HepG2 (cell line): ENCODE measurements at regions not wholly inside any gene's neighbourhood (a gene's known extent, or its start where the extent isn't known, plus 50 kb on each side); places are given as distances from the start of the nearest gene placed in this dataset.

Experiments used
- ATAC-seq: fragments of 200-7000 bp; cut with Tn5 transposase; 3 replicates; pipeline ENCODE4 v1.9.1; 2020; ENCODE audit warnings: mild to moderate bottlenecking, moderate library complexity
- BruUV-seq: library from RNA; stranded (reverse); fragments of 400-500 nt; replicated peaks from 2 replicates; lab custom pipeline; 2021; lab: Mats Ljungman, UMichigan
- CTCF ChIA-PET: fragments of 300-600 bp; formaldehyde crosslinking; extraction: SDS; loops from one replicate; lab custom pipeline; 2021; ENCODE audit warnings: low total read pairs, inconsistent platforms, low intra/inter-chr PET ratio; lab: Yijun Ruan, JAX
- POLR2A ChIA-PET: fragments of 350-600 bp; sonication (Branson Sonifier 250); formaldehyde crosslinking; loops from one replicate; lab custom pipeline; 2020; ENCODE audit warnings: antibody characterized with exemption, inconsistent platforms; lab: Yijun Ruan, JAX
- DNase-seq: peaks from one replicate; pipeline ENCODE4 v3.0.0-alpha.2; 2015; ENCODE audit warnings: low spot score
- FAIRE-seq: peaks from 3 replicates; lab custom pipeline; 2011; peaks lifted over from hg19 to GRCh38; lab: Jason Lieb, UNC
- H2AFZ ChIP-seq: one replicate; pipeline ENCODE4 v1.6.1; 2011; ENCODE audit warnings: low read length, inconsistent platforms
- H3K27ac ChIP-seq: fragments of 300-600 bp; 3 replicates; pipeline ENCODE4 v1.8.0; 2011; ENCODE audit warnings: mixed run types, mild to moderate bottlenecking, mixed read lengths, low read length, inconsistent platforms; ENCODE audit not compliant: insufficient read depth; ENCODE audit errors: extremely low read length
- H3K27me3 ChIP-seq, 2 experiments: fragments of 200-600 bp in 1 of 2; 2 replicates in 1 of 2; 3 replicates in 1 of 2; pipeline versions ENCODE4 v1.6.0 to v1.8.0; 2011; ENCODE audit warnings: low read length in 2 of 2, mild to moderate bottlenecking in 2 of 2, moderate library complexity in 2 of 2, inconsistent platforms in 1 of 2; ENCODE audit not compliant: insufficient read depth in 2 of 2, control insufficient read depth in 1 of 2
- H3K36me3 ChIP-seq, 2 experiments: fragments of 200-600 bp in 1 of 2; replicated peaks in 1 of 2; 2 replicates in 1 of 2; 3 replicates in 1 of 2; pipeline versions ENCODE4 v1.5.1 to v1.8.0; 2011; ENCODE audit warnings: low read length in 2 of 2, inconsistent platforms in 1 of 2; ENCODE audit not compliant: insufficient read depth in 2 of 2, control insufficient read depth in 1 of 2
- H3K4me1 ChIP-seq: 2 replicates; pipeline ENCODE4 v1.5.1; 2012; ENCODE audit warnings: low read length, inconsistent platforms; ENCODE audit not compliant: insufficient read depth
- H3K4me2 ChIP-seq: 2 replicates; pipeline ENCODE4 v1.6.0; 2011; ENCODE audit warnings: low read depth, low read length, inconsistent platforms
- H3K4me3 ChIP-seq, 3 experiments: fragments of 200-600 bp in 1 of 3; sonication (generic), shearing (Covaris generic) in 1 of 3; replicated peaks in 1 of 3; 2 replicates each; pipeline ENCODE4 v1.5.1; 2011 to 2016; ENCODE audit warnings: low read length in 3 of 3, inconsistent platforms in 2 of 3, low read depth in 2 of 3, mild to moderate bottlenecking in 2 of 3, control low read depth in 1 of 3, mixed read lengths in 1 of 3; ENCODE audit not compliant: insufficient read depth in 1 of 3
- H3K79me2 ChIP-seq: one replicate; pipeline ENCODE4 v1.6.1; 2011; ENCODE audit warnings: low read length, inconsistent platforms; ENCODE audit not compliant: insufficient read depth
- H3K9ac ChIP-seq: 2 replicates; pipeline ENCODE4 v1.6.0; 2011; ENCODE audit warnings: mild to moderate bottlenecking, low read depth, low read length, inconsistent platforms; ENCODE audit not compliant: insufficient read depth
- H3K9me3 ChIP-seq: 2 replicates; pipeline ENCODE4 v1.5.1; 2012; ENCODE audit warnings: mild to moderate bottlenecking, low read length
- H4K20me1 ChIP-seq: 2 replicates; pipeline ENCODE4 v1.6.0; 2011; ENCODE audit warnings: inconsistent platforms, mild to moderate bottlenecking, low read length, moderate library complexity; ENCODE audit not compliant: insufficient read depth
- EP300 ChIP-seq, 3 experiments: sonication (generic) in 1 of 3; formaldehyde crosslinking in 1 of 3; IDR thresholded peaks; 2 replicates each; pipeline versions ENCODE4 v1.5.1 to v1.6.1; 2011 to 2020; ENCODE audit warnings: low read depth in 2 of 3, low read length in 2 of 3, borderline replicate concordance in 1 of 3, improper control_type of control experiment in 1 of 3, mild to moderate bottlenecking in 1 of 3, missing genetic modification reagents in 1 of 3, moderate library complexity in 1 of 3
- GMEB1 ChIP-seq: sonication (generic); formaldehyde crosslinking; IDR thresholded peaks from 2 replicates; pipeline ENCODE4 v1.5.1; 2020; ENCODE audit warnings: missing genetic modification reagents, mild to moderate bottlenecking, borderline replicate concordance
- IKZF1 ChIP-seq: fragments of 450-650 bp; IDR thresholded peaks from 2 replicates; pipeline ENCODE4 v1.7.1; 2016
- IKZF5 ChIP-seq: IDR thresholded peaks from 2 replicates; pipeline ENCODE4 v1.6.1; 2018; ENCODE audit warnings: missing genetic modification reagents, mild to moderate bottlenecking, missing compliant biosample characterization
- PLRG1 ChIP-seq: fragments of 450-650 bp; conservative IDR thresholded peaks from 2 replicates; pipeline ENCODE4 v1.6.1; 2016
- SCMH1 ChIP-seq: sonication (generic); formaldehyde crosslinking; IDR thresholded peaks from 2 replicates; pipeline ENCODE4 v1.9.0; 2021; ENCODE audit warnings: missing genetic modification reagents, mild to moderate bottlenecking, borderline replicate concordance
- TBX2 ChIP-seq: sonication (generic); formaldehyde crosslinking; IDR thresholded peaks from 2 replicates; pipeline ENCODE4 v1.5.0; 2020; ENCODE audit warnings: missing genetic modification reagents, mild to moderate bottlenecking, borderline replicate concordance
- ZKSCAN5 ChIP-seq: sonication (generic); formaldehyde crosslinking; IDR thresholded peaks from 2 replicates; pipeline ENCODE4 v1.5.1; 2020; ENCODE audit warnings: mild to moderate bottlenecking, missing genetic modification reagents
- ZNF333 ChIP-seq: sonication (generic); formaldehyde crosslinking; IDR thresholded peaks from 2 replicates; pipeline ENCODE4 v1.4.0; 2020; ENCODE audit warnings: mild to moderate bottlenecking, missing genetic modification reagents, borderline replicate concordance
- ZNF780A ChIP-seq: sonication (generic); formaldehyde crosslinking; IDR thresholded peaks from 2 replicates; pipeline ENCODE4 v1.8.0; 2022; ENCODE audit warnings: mild to moderate bottlenecking, missing genetic modification reagents, moderate library complexity
- ZNF878 ChIP-seq: sonication (generic); formaldehyde crosslinking; IDR thresholded peaks from 2 replicates; pipeline ENCODE4 v1.8.1; 2023; ENCODE audit warnings: mild to moderate bottlenecking, missing genetic modification reagents, moderate library complexity
- WGBS: methylation state at CpG from one replicate; pipeline ENCODE4 v1.1.6; 2017; ENCODE audit warnings: low lambda C conversion rate; 5-methylcytosine and 5-hydroxymethylcytosine counted together
- in situ Hi-C: cut with HindIII; loops from 2 replicates; pipeline ENCODE4 v1.10.0; 2017; ENCODE audit warnings: low pct_unique_long_range_greater_than_20kb; ENCODE audit not compliant: extremely low pct_ligation_motif_present
- intact Hi-C: fragments of 100-400 bp; cut with micrococcal nuclease; formaldehyde crosslinking; loops from one replicate; pipeline ENCODE4 v1.10.0; 2022; ENCODE audit not compliant: unreplicated experiment
- TF ChIP-seq, protein P1 (sequence below): sonication (generic); IDR thresholded peaks from 2 replicates; pipeline ENCODE4 v1.6.1; 2016; ENCODE audit warnings: low read depth, borderline replicate concordance
- TF ChIP-seq, protein P2 (sequence below): sonication (generic); formaldehyde crosslinking; IDR thresholded peaks from 2 replicates; pipeline ENCODE4 v1.4.0; 2020; ENCODE audit warnings: mild to moderate bottlenecking, low read depth, missing genetic modification reagents
- TF ChIP-seq, protein P3 (sequence below): sonication (generic); formaldehyde crosslinking; IDR thresholded peaks from 2 replicates; pipeline ENCODE4 v1.4.0; 2020; ENCODE audit warnings: missing genetic modification reagents

GRCh38 chr7:42730586-42730985, 181.3 kb downstream of the C7orf25 start:
- Histone ChIP-seq H3K27ac (no peak overlapping the region), H4K20me1 (no peaks in the 10 kb centered on the region), H3K36me3 (no peaks in the 10 kb centered on the region), H3K79me2 (no peaks in the 10 kb centered on the region), H3K4me2 (no peak overlapping the region), H3K9me3 (peaks cover 4% of the 10 kb centered on the region; the same call in 1 of the 2 replicates), H3K9ac (no peak overlapping the region), H3K4me1 (no peaks in the 10 kb centered on the region), H2AFZ (no peak overlapping the region), H3K27me3 (no peaks in the 10 kb centered on the region), H3K4me3 (no peak overlapping the region)
- no peak for FAIRE-seq
- ATAC-seq = no peak
- POLR2A ChIA-PET = no interaction called here
- 0% methylated on average over 1 of the region's 1 CpG for WGBS
- in situ Hi-C loops (no loop called here), intact Hi-C loops (no loop called here)
- no TSS peak for BruUV-seq
- no peak for DNase-seq
- CTCF ChIA-PET = no interaction called here
- TF ChIP-seq, protein P1, sequence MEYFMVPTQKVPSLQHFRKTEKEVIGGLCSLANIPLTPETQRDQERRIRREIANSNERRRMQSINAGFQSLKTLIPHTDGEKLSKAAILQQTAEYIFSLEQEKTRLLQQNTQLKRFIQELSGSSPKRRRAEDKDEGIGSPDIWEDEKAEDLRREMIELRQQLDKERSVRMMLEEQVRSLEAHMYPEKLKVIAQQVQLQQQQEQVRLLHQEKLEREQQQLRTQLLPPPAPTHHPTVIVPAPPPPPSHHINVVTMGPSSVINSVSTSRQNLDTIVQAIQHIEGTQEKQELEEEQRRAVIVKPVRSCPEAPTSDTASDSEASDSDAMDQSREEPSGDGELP = no peak
- TF ChIP-seq, protein P2, sequence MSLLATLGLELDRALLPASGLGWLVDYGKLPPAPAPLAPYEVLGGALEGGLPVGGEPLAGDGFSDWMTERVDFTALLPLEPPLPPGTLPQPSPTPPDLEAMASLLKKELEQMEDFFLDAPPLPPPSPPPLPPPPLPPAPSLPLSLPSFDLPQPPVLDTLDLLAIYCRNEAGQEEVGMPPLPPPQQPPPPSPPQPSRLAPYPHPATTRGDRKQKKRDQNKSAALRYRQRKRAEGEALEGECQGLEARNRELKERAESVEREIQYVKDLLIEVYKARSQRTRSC = no peak
- TF ChIP-seq ZNF878 (no peak), GMEB1 (CRISPR knock-in tag) (no peak), ZNF780A (CRISPR knock-in tag) (no peak), ZKSCAN5 (CRISPR knock-in tag) (no peak), ZNF333 (CRISPR knock-in tag) (no peak), PLRG1 (no peak), EP300 (IDR thresholded peaks at IDR 0.05; ENCODE audit: low read depth in 2 of 2, low read length in 2 of 2) (no peak), EP300 (CRISPR knock-in tag; IDR thresholded peaks at IDR 0.05; ENCODE audit: borderline replicate concordance) (no peak), TBX2 (CRISPR knock-in tag) (no peak), IKZF1 (no peak), SCMH1 (CRISPR knock-in tag) (no peak), IKZF5 (no peak)
- TF ChIP-seq, protein P3, sequence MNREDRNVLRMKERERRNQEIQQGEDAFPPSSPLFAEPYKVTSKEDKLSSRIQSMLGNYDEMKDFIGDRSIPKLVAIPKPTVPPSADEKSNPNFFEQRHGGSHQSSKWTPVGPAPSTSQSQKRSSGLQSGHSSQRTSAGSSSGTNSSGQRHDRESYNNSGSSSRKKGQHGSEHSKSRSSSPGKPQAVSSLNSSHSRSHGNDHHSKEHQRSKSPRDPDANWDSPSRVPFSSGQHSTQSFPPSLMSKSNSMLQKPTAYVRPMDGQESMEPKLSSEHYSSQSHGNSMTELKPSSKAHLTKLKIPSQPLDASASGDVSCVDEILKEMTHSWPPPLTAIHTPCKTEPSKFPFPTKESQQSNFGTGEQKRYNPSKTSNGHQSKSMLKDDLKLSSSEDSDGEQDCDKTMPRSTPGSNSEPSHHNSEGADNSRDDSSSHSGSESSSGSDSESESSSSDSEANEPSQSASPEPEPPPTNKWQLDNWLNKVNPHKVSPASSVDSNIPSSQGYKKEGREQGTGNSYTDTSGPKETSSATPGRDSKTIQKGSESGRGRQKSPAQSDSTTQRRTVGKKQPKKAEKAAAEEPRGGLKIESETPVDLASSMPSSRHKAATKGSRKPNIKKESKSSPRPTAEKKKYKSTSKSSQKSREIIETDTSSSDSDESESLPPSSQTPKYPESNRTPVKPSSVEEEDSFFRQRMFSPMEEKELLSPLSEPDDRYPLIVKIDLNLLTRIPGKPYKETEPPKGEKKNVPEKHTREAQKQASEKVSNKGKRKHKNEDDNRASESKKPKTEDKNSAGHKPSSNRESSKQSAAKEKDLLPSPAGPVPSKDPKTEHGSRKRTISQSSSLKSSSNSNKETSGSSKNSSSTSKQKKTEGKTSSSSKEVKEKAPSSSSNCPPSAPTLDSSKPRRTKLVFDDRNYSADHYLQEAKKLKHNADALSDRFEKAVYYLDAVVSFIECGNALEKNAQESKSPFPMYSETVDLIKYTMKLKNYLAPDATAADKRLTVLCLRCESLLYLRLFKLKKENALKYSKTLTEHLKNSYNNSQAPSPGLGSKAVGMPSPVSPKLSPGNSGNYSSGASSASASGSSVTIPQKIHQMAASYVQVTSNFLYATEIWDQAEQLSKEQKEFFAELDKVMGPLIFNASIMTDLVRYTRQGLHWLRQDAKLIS (CRISPR knock-in tag) = no peak
